CD14-positive monocyte (primary cell): ENCODE measurements at regions not wholly inside any gene's neighbourhood (a gene's known extent, or its start where the extent isn't known, plus 50 kb on each side); places are given as distances from the start of the nearest gene placed in this dataset.

Experiments
- DNase-seq, 3 donors: peaks; one replicate each; pipeline ENCODE4 v3.0.0-alpha.2; 2011 to 2022
- H2AFZ ChIP-seq: 2 replicates; pipeline ENCODE4 v1.6.0; 2012; ENCODE audit warnings: mild to moderate bottlenecking, low read depth, low read length, inconsistent platforms; ENCODE audit not compliant: insufficient read depth, poor library complexity, severe bottlenecking
- H3K27ac ChIP-seq, 2 donors: 1 replicate in 1 of 2; 2 replicates in 1 of 2; pipeline ENCODE4 v1.5.1; 2012 to 2013; ENCODE audit warnings: low read length in 2 of 2, control low read depth in 1 of 2, inconsistent platforms in 1 of 2, low read depth in 1 of 2, mild to moderate bottlenecking in 1 of 2
- H3K27me3 ChIP-seq, 2 donors: one replicate each; pipeline versions ENCODE4 v1.6.0 to v1.6.1; 2011 to 2013; ENCODE audit warnings: low read length in 2 of 2; ENCODE audit not compliant: control insufficient read depth in 2 of 2, insufficient read depth in 2 of 2
- H3K36me3 ChIP-seq, 2 donors: replicated peaks in 1 of 2; 1 replicate in 1 of 2; 2 replicates in 1 of 2; pipeline versions ENCODE4 v1.5.1 to v1.6.1; 2012 to 2013; ENCODE audit warnings: low read length in 2 of 2, control low read depth in 1 of 2, inconsistent platforms in 1 of 2, mild to moderate bottlenecking in 1 of 2; ENCODE audit not compliant: insufficient read depth in 2 of 2, control insufficient read depth in 1 of 2
- H3K4me1 ChIP-seq, 2 donors: 1 replicate in 1 of 2; 2 replicates in 1 of 2; pipeline versions ENCODE4 v1.5.1 to v1.6.1; 2012 to 2013; ENCODE audit warnings: low read length in 2 of 2, control low read depth in 1 of 2, inconsistent platforms in 1 of 2, mild to moderate bottlenecking in 1 of 2, moderate library complexity in 1 of 2; ENCODE audit not compliant: insufficient read depth in 2 of 2, control insufficient read depth in 1 of 2
- H3K4me2 ChIP-seq: replicated peaks from 2 replicates; pipeline ENCODE3; 2012; ENCODE audit warnings: low read length, moderate library complexity, mild to moderate bottlenecking; ENCODE audit not compliant: poor library complexity, severe bottlenecking; ENCODE audit errors: extremely low read depth
- H3K4me3 ChIP-seq, 3 experiments: fragments of 200-600 bp in 1 of 3; sonication (generic) in 1 of 3; replicated peaks in 1 of 3; 1 replicate in 2 of 3; 2 replicates in 1 of 3; pipeline ENCODE4 v1.5.1; 2011 to 2013; ENCODE audit warnings: low read length in 3 of 3, mild to moderate bottlenecking in 3 of 3, control low read depth in 2 of 3, low read depth in 2 of 3, inconsistent platforms in 1 of 3, moderate library complexity in 1 of 3
- H3K79me2 ChIP-seq: 2 replicates; pipeline ENCODE4 v1.6.0; 2012; ENCODE audit warnings: mild to moderate bottlenecking, control low read depth, inconsistent platforms, low read length, moderate library complexity; ENCODE audit not compliant: insufficient read depth
- H3K9ac ChIP-seq: 2 replicates; pipeline ENCODE4 v1.6.0; 2017; ENCODE audit warnings: low read length, mild to moderate bottlenecking; ENCODE audit not compliant: insufficient read depth, poor library complexity, severe bottlenecking
- H3K9me3 ChIP-seq, 2 donors: replicated peaks in 1 of 2; 1 replicate in 1 of 2; 2 replicates in 1 of 2; pipeline versions ENCODE4 v1.5.1 to v1.6.1; 2012 to 2013; ENCODE audit warnings: low read length in 2 of 2, control low read depth in 1 of 2; ENCODE audit not compliant: control insufficient read depth in 1 of 2, insufficient read depth in 1 of 2
- H4K20me1 ChIP-seq: 2 replicates; pipeline ENCODE4 v1.6.0; 2012; ENCODE audit warnings: mild to moderate bottlenecking, low read length, control low read depth, moderate library complexity; ENCODE audit not compliant: insufficient read depth
- H3K27ac Mint-ChIP-seq, 7 donors: one replicate each; pipeline ENCODE4 v1.8.0; 2020; ENCODE audit warnings: mild to moderate bottlenecking in 7 of 7, mixed read lengths in 7 of 7, moderate library complexity in 6 of 7, inconsistent platforms in 2 of 7
- H3K27me3 Mint-ChIP-seq, 3 donors: one replicate each; pipeline ENCODE4 v1.8.0; 2021 to 2022; ENCODE audit warnings: low read depth in 3 of 3, mild to moderate bottlenecking in 3 of 3, mixed read lengths in 3 of 3, moderate library complexity in 3 of 3, inconsistent platforms in 1 of 3
- H3K36me3 Mint-ChIP-seq, 2 donors: one replicate each; pipeline ENCODE4 v1.8.0; 2020; ENCODE audit warnings: mixed read lengths in 2 of 2, inconsistent platforms in 1 of 2, mild to moderate bottlenecking in 1 of 2
- H3K4me1 Mint-ChIP-seq: one replicate; pipeline ENCODE4 v1.8.0; 2020; ENCODE audit warnings: mild to moderate bottlenecking, mixed read lengths
- H3K4me3 Mint-ChIP-seq, 2 donors: one replicate each; pipeline ENCODE4 v1.8.0; 2020; ENCODE audit warnings: mild to moderate bottlenecking in 2 of 2, mixed read lengths in 2 of 2, moderate library complexity in 1 of 2
- H3K9me3 Mint-ChIP-seq, 7 donors: one replicate each; pipeline ENCODE4 v1.8.0; 2020 to 2022; ENCODE audit warnings: mixed read lengths in 7 of 7, mild to moderate bottlenecking in 6 of 7, moderate library complexity in 6 of 7, inconsistent platforms in 2 of 7
- WGBS: methylation state at CpG from one replicate; pipeline ENCODE4 v1.1.5; 2013; ENCODE audit warnings: missing lambda C conversion rate; ENCODE audit not compliant: insufficient coverage; 5-methylcytosine and 5-hydroxymethylcytosine counted together
- intact Hi-C, 2 donors: fragments of 100-400 bp; cut with micrococcal nuclease; formaldehyde crosslinking; loops; one replicate each; pipeline versions ENCODE4 v1.15.0 to v1.15.1; 2023
- TF ChIP-seq, protein P1 (sequence below): fragments of 200-600 bp; IDR thresholded peaks from one replicate; pipeline ENCODE4 v1.8.0; 2022; ENCODE audit warnings: antibody characterized with exemption, mild to moderate bottlenecking

DNA sequence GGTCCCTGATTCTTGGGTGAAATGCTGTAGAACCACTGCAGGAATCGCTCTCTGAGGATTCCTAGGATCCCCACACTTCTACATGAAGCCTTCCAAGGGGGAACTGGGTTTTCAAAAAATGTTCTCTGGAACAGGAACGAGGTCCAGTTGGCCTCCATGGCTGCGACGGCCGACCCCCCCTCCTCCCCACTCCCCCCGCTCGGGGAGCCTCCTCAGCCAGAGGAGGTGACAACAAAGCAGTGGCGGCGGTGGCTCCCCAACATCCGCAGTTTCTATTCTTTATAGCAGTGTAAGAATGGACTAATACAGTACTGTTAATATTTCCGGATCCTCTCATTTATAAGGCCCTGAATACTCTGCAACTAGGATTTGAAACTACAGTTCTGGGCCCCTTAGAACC, 84.0 kb upstream of the PLAAT1 start:
- Histone ChIP-seq H3K27ac (no peak overlapping the region), H3K27me3 (no peaks in the 10 kb centered on the region), H3K36me3 (no peaks in the 10 kb centered on the region), H3K9ac (no peak overlapping the region), H3K4me1 (no peaks in the 10 kb centered on the region), H2AFZ (no peak overlapping the region), H3K4me2 (no peak overlapping the region), H3K9me3 (no peaks in the 10 kb centered on the region), H4K20me1 (no peaks in the 10 kb centered on the region), H3K79me2 (no peaks in the 10 kb centered on the region), H3K4me3 (no peak overlapping the region)
- peaks cover 0 to 2% (median 0%) of the 10 kb centered on the region in 7 donors for H3K9me3 Mint-ChIP-seq
- intact Hi-C loops = loop anchor here in 1 of 2 donors (1.0 kb wide), 1 partner anchor 11 kb away; no protein-coding TSS in a partner anchor
- WGBS = 83% methylated on average over 1 of the region's 11 CpGs
- TF ChIP-seq, protein P1, sequence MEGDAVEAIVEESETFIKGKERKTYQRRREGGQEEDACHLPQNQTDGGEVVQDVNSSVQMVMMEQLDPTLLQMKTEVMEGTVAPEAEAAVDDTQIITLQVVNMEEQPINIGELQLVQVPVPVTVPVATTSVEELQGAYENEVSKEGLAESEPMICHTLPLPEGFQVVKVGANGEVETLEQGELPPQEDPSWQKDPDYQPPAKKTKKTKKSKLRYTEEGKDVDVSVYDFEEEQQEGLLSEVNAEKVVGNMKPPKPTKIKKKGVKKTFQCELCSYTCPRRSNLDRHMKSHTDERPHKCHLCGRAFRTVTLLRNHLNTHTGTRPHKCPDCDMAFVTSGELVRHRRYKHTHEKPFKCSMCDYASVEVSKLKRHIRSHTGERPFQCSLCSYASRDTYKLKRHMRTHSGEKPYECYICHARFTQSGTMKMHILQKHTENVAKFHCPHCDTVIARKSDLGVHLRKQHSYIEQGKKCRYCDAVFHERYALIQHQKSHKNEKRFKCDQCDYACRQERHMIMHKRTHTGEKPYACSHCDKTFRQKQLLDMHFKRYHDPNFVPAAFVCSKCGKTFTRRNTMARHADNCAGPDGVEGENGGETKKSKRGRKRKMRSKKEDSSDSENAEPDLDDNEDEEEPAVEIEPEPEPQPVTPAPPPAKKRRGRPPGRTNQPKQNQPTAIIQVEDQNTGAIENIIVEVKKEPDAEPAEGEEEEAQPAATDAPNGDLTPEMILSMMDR = no peak
- no peaks in the 10 kb centered on the region for H3K4me1 Mint-ChIP-seq
- DNase-seq = no peak
- peaks cover 0 to 2% (median 0%) of the 10 kb centered on the region in 3 donors for H3K27me3 Mint-ChIP-seq
- no peaks in the 10 kb centered on the region for H3K36me3 Mint-ChIP-seq
- no peak overlapping the region for H3K27ac Mint-ChIP-seq
- H3K4me3 Mint-ChIP-seq = no peak overlapping the region

DNA sequence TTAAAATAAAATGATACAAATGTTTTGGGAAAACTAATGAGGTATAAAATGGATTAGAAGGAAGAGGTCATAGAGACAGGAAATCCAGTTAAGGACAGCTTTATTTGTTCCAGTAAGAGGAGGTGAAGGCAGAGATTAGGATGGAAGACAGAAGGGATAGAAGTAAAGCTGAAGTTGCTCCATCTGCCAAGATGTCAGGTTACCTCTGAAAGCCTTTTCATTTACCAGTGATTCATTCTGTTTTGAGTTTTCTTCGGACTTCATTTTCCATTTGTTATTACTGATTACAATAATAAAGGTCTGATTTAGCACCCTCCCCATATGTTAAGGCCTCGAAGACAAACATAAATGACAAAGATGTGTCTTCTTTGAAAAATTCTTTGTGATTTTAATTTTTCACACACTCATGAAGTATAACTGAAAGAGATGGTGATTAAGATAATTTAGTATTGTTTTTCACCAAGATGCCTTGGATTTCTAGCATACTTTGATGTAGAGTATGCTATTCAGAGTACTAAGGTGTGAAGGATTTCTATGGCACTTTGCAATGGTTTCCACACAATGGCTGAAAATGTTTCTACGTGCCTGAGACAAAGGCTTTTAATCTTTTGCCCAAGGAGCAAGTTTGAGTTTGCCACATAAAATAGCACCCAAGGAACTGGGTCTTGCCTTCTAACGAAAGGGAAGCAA, 75.4 kb upstream of the PLAAT1 start:
- intact Hi-C loops = no loop called here
- Histone ChIP-seq H3K79me2 (no peaks in the 10 kb centered on the region), H3K9me3 (no peaks in the 10 kb centered on the region), H3K4me1 (no peaks in the 10 kb centered on the region), H3K9ac (no peak overlapping the region), H2AFZ (no peak overlapping the region), H3K36me3 (no peaks in the 10 kb centered on the region), H3K27ac (no peak overlapping the region), H3K27me3 (no peaks in the 10 kb centered on the region), H3K4me2 (no peak overlapping the region), H4K20me1 (no peaks in the 10 kb centered on the region), H3K4me3 (no peak overlapping the region)
- Mint-ChIP-seq H3K4me3 (no peak overlapping the region), H3K27ac (no peak overlapping the region), H3K4me1 (no peaks in the 10 kb centered on the region), H3K36me3 (no peaks in the 10 kb centered on the region), H3K27me3 (no peaks in the 10 kb centered on the region), H3K9me3 (peaks cover 0 to 3% (median 0%) of the 10 kb centered on the region in 7 donors)
- TF ChIP-seq, protein P1 = no peak
- WGBS = no CpG with 5 or more reads among the region's 4 CpGs
- no peak for DNase-seq
